H1 (cell line): ENCODE measurements at regions not wholly inside any gene's neighbourhood (a gene's known extent, or its start where the extent isn't known, plus 50 kb on each side); places are given as distances from the start of the nearest gene placed in this dataset.

Experiments used
- CHD2 ChIP-seq: IDR thresholded peaks from 2 replicates; pipeline ENCODE4 v1.6.1; 2012; ENCODE audit warnings: low read length, improper control_type of control experiment
- CTCF ChIP-seq, 3 experiments: IDR thresholded peaks; 1 replicate in 2 of 3; 2 replicates in 1 of 3; pipeline versions ENCODE4 v1.5.1 to v1.6.1; 2011; ENCODE audit warnings: low read length in 3 of 3, mild to moderate bottlenecking in 3 of 3, inconsistent platforms in 2 of 3, low read depth in 1 of 3, moderate library complexity in 1 of 3; ENCODE audit not compliant: insufficient read depth in 1 of 3; ENCODE audit errors: control extremely low read depth in 1 of 3
- EGR1 ChIP-seq: IDR thresholded peaks from 2 replicates; pipeline ENCODE4 v1.6.1; 2011; ENCODE audit warnings: low read depth, low read length, borderline replicate concordance
- FOSL1 ChIP-seq: IDR thresholded peaks from 2 replicates; pipeline ENCODE4 v1.6.1; 2011; ENCODE audit warnings: mild to moderate bottlenecking, low read depth, low read length, moderate library complexity; ENCODE audit not compliant: insufficient read depth
- JUN ChIP-seq: IDR thresholded peaks from 2 replicates; pipeline ENCODE4 v1.6.1; 2011; ENCODE audit warnings: low read depth, mild to moderate bottlenecking, improper control_type of control experiment, low read length
- JUND ChIP-seq: IDR thresholded peaks from 2 replicates; pipeline ENCODE4 v1.6.1; 2011; ENCODE audit warnings: mild to moderate bottlenecking, improper control_type of control experiment, low read length
- MAX ChIP-seq: IDR thresholded peaks from 2 replicates; pipeline ENCODE4 v1.6.1; 2012; ENCODE audit warnings: inconsistent platforms
- POLR2AphosphoS5 ChIP-seq: IDR thresholded peaks from 2 replicates; pipeline ENCODE4 v1.6.1; 2011; ENCODE audit warnings: low read depth, low read length
- SP4 ChIP-seq: IDR thresholded peaks from 2 replicates; pipeline ENCODE4 v1.6.1; 2012; ENCODE audit warnings: low read length, inconsistent platforms

DNA sequence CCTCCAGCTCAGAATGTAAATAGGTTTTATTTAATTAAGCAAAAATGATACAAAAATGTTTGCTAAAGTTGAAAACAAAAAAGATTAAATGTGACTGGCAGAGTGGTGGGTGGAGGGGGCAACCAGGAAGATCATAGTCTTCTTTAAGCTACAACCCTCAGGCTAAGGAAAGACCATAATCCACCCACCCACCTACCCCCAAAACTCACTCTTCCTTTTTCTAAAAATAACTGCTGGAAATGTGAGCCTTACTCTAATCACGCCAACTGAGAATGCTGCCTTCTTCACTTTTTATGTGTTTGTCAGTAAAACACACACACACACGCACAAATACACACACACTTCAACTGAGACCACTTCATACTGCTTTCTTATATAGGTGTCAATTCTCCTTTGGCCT, 230.0 kb upstream of the EGLN3 start:
- no peak for TF ChIP-seq CTCF (IDR thresholded peaks at IDR 0.05; ENCODE audit: control extremely low read depth in 1 of 3, insufficient read depth in 1 of 3, low read depth in 1 of 3, low read length in 3 of 3)
- TF ChIP-seq EGR1: no peak
- no peak for TF ChIP-seq POLR2AphosphoS5
- no peak for TF ChIP-seq CHD2
- no peak for TF ChIP-seq JUN
- no peak for TF ChIP-seq FOSL1
- TF ChIP-seq JUND: no peak
- TF ChIP-seq MAX: no peak
- TF ChIP-seq SP4: no peak
